HEK293T (cell line): ENCODE measurements at regions not wholly inside any gene's neighbourhood (a gene's known extent, or its start where the extent isn't known, plus 50 kb on each side); places are given as distances from the start of the nearest gene placed in this dataset.

Experiments
- CTCF ChIA-PET: fragments of 350-600 bp; formaldehyde crosslinking; extraction: SDS; loops from one replicate; lab custom pipeline; 2021; ENCODE audit warnings: antibody characterized with exemption, inconsistent platforms; lab: Yijun Ruan, JAX
- POLR2A ChIA-PET: fragments of 350-600 bp; formaldehyde crosslinking; extraction: SDS; loops from one replicate; lab custom pipeline; 2020; ENCODE audit warnings: antibody characterized with exemption, inconsistent platforms; lab: Yijun Ruan, JAX
- DNase-seq: peaks from one replicate; pipeline ENCODE4 v3.0.0; 2012; ENCODE audit warnings: mixed read lengths; ENCODE audit errors: extremely low spot score
- ARNT ChIP-seq: fragments of 450-650 bp; IDR thresholded peaks from 2 replicates; pipeline ENCODE4 v1.6.1; 2017; ENCODE audit warnings: mild to moderate bottlenecking
- BHLHE40 ChIP-seq: fragments of 450-650 bp; IDR thresholded peaks from 2 replicates; pipeline ENCODE4 v1.6.1; 2016; ENCODE audit warnings: mild to moderate bottlenecking, moderate library complexity, borderline replicate concordance
- CTBP1 ChIP-seq: fragments of 450-650 bp; IDR thresholded peaks from 2 replicates; pipeline ENCODE4 v1.6.1; 2016; ENCODE audit warnings: borderline replicate concordance
- ELF4 ChIP-seq: fragments of 450-650 bp; IDR thresholded peaks from 2 replicates; pipeline ENCODE4 v1.6.1; 2017; ENCODE audit warnings: antibody characterized with exemption
- FOXA1 ChIP-seq: fragments of 450-650 bp; IDR thresholded peaks from 2 replicates; pipeline ENCODE4 v1.6.1; 2016; ENCODE audit warnings: mild to moderate bottlenecking
- FOXK2 ChIP-seq: fragments of 450-650 bp; IDR thresholded peaks from 2 replicates; pipeline ENCODE4 v1.6.1; 2016; ENCODE audit warnings: mild to moderate bottlenecking
- FOXM1 ChIP-seq: fragments of 450-650 bp; IDR thresholded peaks from 2 replicates; pipeline ENCODE4 v1.6.1; 2017; ENCODE audit warnings: mild to moderate bottlenecking, borderline replicate concordance
- HDGF ChIP-seq: fragments of 450-650 bp; IDR thresholded peaks from 2 replicates; pipeline ENCODE4 v1.6.1; 2017; ENCODE audit warnings: antibody characterized with exemption, borderline replicate concordance
- L3MBTL2 ChIP-seq: fragments of 450-650 bp; conservative IDR thresholded peaks from 2 replicates; pipeline ENCODE4 v1.6.1; 2016; ENCODE audit warnings: mild to moderate bottlenecking
- LEF1 ChIP-seq: fragments of 450-650 bp; IDR thresholded peaks from 2 replicates; pipeline ENCODE4 v1.6.1; 2017; ENCODE audit warnings: mild to moderate bottlenecking, borderline replicate concordance
- NFRKB ChIP-seq: fragments of 450-650 bp; IDR thresholded peaks from 2 replicates; pipeline ENCODE4 v1.6.1; 2016; ENCODE audit warnings: mild to moderate bottlenecking, moderate library complexity
- PKNOX1 ChIP-seq: fragments of 450-650 bp; IDR thresholded peaks from 2 replicates; pipeline ENCODE4 v1.6.1; 2016
- SP1 ChIP-seq: fragments of 450-650 bp; IDR thresholded peaks from 2 replicates; pipeline ENCODE4 v1.6.1; 2017
- SUZ12 ChIP-seq: fragments of 450-650 bp; IDR thresholded peaks from 2 replicates; pipeline ENCODE4 v1.6.1; 2016; ENCODE audit warnings: mild to moderate bottlenecking
- TARDBP ChIP-seq: fragments of 450-650 bp; IDR thresholded peaks from 2 replicates; pipeline ENCODE4 v1.6.1; 2016
- ZNF384 ChIP-seq: fragments of 450-650 bp; IDR thresholded peaks from 2 replicates; pipeline ENCODE4 v1.6.1; 2016

GRCh38 chr14:58784931-58785330 lies 147.2 kb downstream of the DACT1 start:
- TF ChIP-seq ELF4 (no peak), HDGF (no peak)
- ChIA-PET CTCF (no interaction called here), POLR2A (no interaction called here)
- no peak for DNase-seq

GRCh38 chr14:58785701-58786100 lies 147.9 kb downstream of the DACT1 start:
- CTCF ChIA-PET, result interaction anchor here (0.8 to 1.3 kb wide), 2 partner anchors 10 to 19 kb away, joined by 3 to 5 read pairs; no protein-coding TSS in a partner anchor
- DNase-seq, result no peak
- TF ChIP-seq HDGF (no peak), BHLHE40 (no peak), L3MBTL2 (no peak), ZNF384 (no peak), FOXM1 (no peak), ARNT (no peak)
- POLR2A ChIA-PET, result no interaction called here

GRCh38 chr14:58787592-58787991 lies 149.8 kb downstream of the DACT1 start:
- ChIA-PET POLR2A (no interaction called here), CTCF (no interaction called here)
- no peak for DNase-seq
- TF ChIP-seq PKNOX1 (no peak), HDGF (no peak), BHLHE40 (no peak), LEF1 (no peak), FOXK2 (no peak), ARNT (no peak), SUZ12 (no peak), L3MBTL2 (no peak), FOXA1 (no peak), ZNF384 (no peak), FOXM1 (no peak), TARDBP (no peak), ELF4 (no peak), CTBP1 (no peak), NFRKB (no peak), SP1 (no peak)

- ChIA-PET CTCF (no interaction called here), POLR2A (no interaction called here)
- no peak for TF ChIP-seq ARNT
- no peak for TF ChIP-seq BHLHE40
- no peak for TF ChIP-seq SUZ12
- DNase-seq, result no peak
These were observed 151.1 kb downstream of the DACT1 start for GRCh38 chr14:58788655-58789503.

- CTCF ChIA-PET, result interaction anchor here (0.6 kb wide), 1 partner anchor 232 kb away, joined by 6 read pairs; no protein-coding TSS in a partner anchor
These were observed 152.0 kb downstream of the DACT1 start for GRCh38 chr14:58789736-58790135.

GRCh38 chr14:58792416-58792815 lies 154.7 kb downstream of the DACT1 start:
- no peak for TF ChIP-seq BHLHE40
- TF ChIP-seq CTBP1, result no peak
- TF ChIP-seq LEF1, result no peak
- no peak for TF ChIP-seq ZNF384
- TF ChIP-seq NFRKB, result no peak
- no peak for TF ChIP-seq FOXM1
- no peak for TF ChIP-seq TARDBP
- no peak for TF ChIP-seq HDGF
- ChIA-PET CTCF (no interaction called here), POLR2A (no interaction called here)
- no peak for DNase-seq

More at GRCh38 chr14:58789736-58790135, 152.0 kb downstream of the DACT1 start:
- TF ChIP-seq ARNT (no peak), ZNF384 (no peak), PKNOX1 (no peak), FOXK2 (no peak), HDGF (no peak), ELF4 (no peak), SP1 (no peak), NFRKB (no peak), LEF1 (no peak), TARDBP (no peak), L3MBTL2 (no peak), CTBP1 (no peak), FOXA1 (no peak), SUZ12 (no peak)
- POLR2A ChIA-PET, result no interaction called here
- DNase-seq, result no peak

GRCh38 chr14:58793131-58793740 lies 155.5 kb downstream of the DACT1 start:
- ChIA-PET POLR2A (no interaction called here), CTCF (no interaction called here)
- TF ChIP-seq SP1 (no peak), LEF1 (no peak), CTBP1 (no peak), BHLHE40 (no peak), SUZ12 (no peak), FOXA1 (no peak), ARNT (no peak), HDGF (no peak), ELF4 (no peak), L3MBTL2 (no peak), PKNOX1 (no peak), ZNF384 (no peak), FOXK2 (no peak), NFRKB (no peak), FOXM1 (no peak), TARDBP (no peak)
- DNase-seq, result no peak
